ENCODE measurements at regions not wholly inside any gene's neighbourhood (a gene's known extent, or its start where the extent isn't known, plus 50 kb on each side); places are given as distances from the start of the nearest gene placed in this dataset.

- Histone ChIP-seq H3K27ac (no peak overlapping the region), H3K4me3 (ENCODE audit: low read depth, low read length) (no peak overlapping the region), H3K36me3 (replicated peaks) (no peaks in the 10 kb centered on the region), H3K27me3 (replicated peaks) (no peaks in the 10 kb centered on the region)
- in situ Hi-C loops (cut with HindIII; ENCODE audit: low pct_ligation_motif_present, low sequenced_read_pairs) = no loop called here
- TF ChIP-seq CTCF (IDR thresholded peaks at IDR 0.05; ENCODE audit: low read depth, low read length, missing control alignments) = no peak
- no peak for DNase-seq
Observed at GRCh38 chr20:61066526-61066925, 185.5 kb upstream of the CDH4 start.

GRCh38 chr20:61067221-61067620 lies 184.8 kb upstream of the CDH4 start:
- H3K27me3 ChIP-seq (replicated peaks) = no peaks in the 10 kb centered on the region
- in situ Hi-C loops (cut with HindIII; ENCODE audit: low pct_ligation_motif_present, low sequenced_read_pairs) = no loop called here
- TF ChIP-seq CTCF (IDR thresholded peaks at IDR 0.05; ENCODE audit: low read depth, low read length, missing control alignments) = no peak
- DNase-seq = no peak
- no peak overlapping the region for H3K4me3 ChIP-seq (ENCODE audit: low read depth, low read length)
- H3K36me3 ChIP-seq (replicated peaks) = no peaks in the 10 kb centered on the region
- H3K27ac ChIP-seq = no peak overlapping the region

- in situ Hi-C loops (cut with HindIII; ENCODE audit: low pct_ligation_motif_present, low sequenced_read_pairs) = no loop called here
- Histone ChIP-seq H3K27me3 (replicated peaks) (no peaks in the 10 kb centered on the region), H3K27ac (no peak overlapping the region), H3K4me3 (ENCODE audit: low read depth, low read length) (no peak overlapping the region), H3K36me3 (replicated peaks) (no peaks in the 10 kb centered on the region)
- no peak for DNase-seq
- no peak for TF ChIP-seq CTCF (IDR thresholded peaks at IDR 0.05; ENCODE audit: low read depth, low read length, missing control alignments)
Observed at GRCh38 chr20:61072398-61072797, 179.7 kb upstream of the CDH4 start.

- Histone ChIP-seq H3K27me3 (replicated peaks) (no peaks in the 10 kb centered on the region), H3K4me3 (ENCODE audit: low read depth, low read length) (no peak overlapping the region), H3K27ac (no peak overlapping the region), H3K36me3 (replicated peaks) (no peaks in the 10 kb centered on the region)
- DNase-seq = no peak
- no peak for TF ChIP-seq CTCF (IDR thresholded peaks at IDR 0.05; ENCODE audit: low read depth, low read length, missing control alignments)
- in situ Hi-C loops (cut with HindIII; ENCODE audit: low pct_ligation_motif_present, low sequenced_read_pairs) = no loop called here
Observed at GRCh38 chr20:61073376-61073775, 178.7 kb upstream of the CDH4 start.

- Histone ChIP-seq H3K4me3 (ENCODE audit: low read depth, low read length) (no peak overlapping the region), H3K27me3 (replicated peaks) (no peaks in the 10 kb centered on the region), H3K27ac (no peak overlapping the region), H3K36me3 (replicated peaks) (no peaks in the 10 kb centered on the region)
- no peak for TF ChIP-seq CTCF (IDR thresholded peaks at IDR 0.05; ENCODE audit: low read depth, low read length, missing control alignments)
- in situ Hi-C loops (cut with HindIII; ENCODE audit: low pct_ligation_motif_present, low sequenced_read_pairs) = no loop called here
- DNase-seq = no peak
Observed at GRCh38 chr20:61082720-61083119, 169.3 kb upstream of the CDH4 start.

GRCh38 chr20:61083431-61083830 lies 168.6 kb upstream of the CDH4 start:
- no peak for DNase-seq

More at GRCh38 chr20:61083431-61083830, 168.6 kb upstream of the CDH4 start:
- Histone ChIP-seq H3K27ac (no peak overlapping the region), H3K36me3 (replicated peaks) (no peaks in the 10 kb centered on the region), H3K4me3 (ENCODE audit: low read depth, low read length) (no peak overlapping the region), H3K27me3 (replicated peaks) (no peaks in the 10 kb centered on the region)
- TF ChIP-seq CTCF (IDR thresholded peaks at IDR 0.05; ENCODE audit: low read depth, low read length, missing control alignments) = no peak
- in situ Hi-C loops (cut with HindIII; ENCODE audit: low pct_ligation_motif_present, low sequenced_read_pairs) = no loop called here
